ENCODE measurements at regions not wholly inside any gene's neighbourhood (a gene's known extent, or its start where the extent isn't known, plus 50 kb on each side); places are given as distances from the start of the nearest gene placed in this dataset.
"Not testable (repeated sequence)": the region's sequence is repeated elsewhere in the genome, so short reads cannot be mapped to it uniquely, and the experiment has no call there.

GRCh38 chr2:236830926-236831325, 254.8 kb upstream of the COPS8 start:
- Histone ChIP-seq H3K27ac (no peak overlapping the region), H3K27me3 (no peaks in the 10 kb centered on the region), H3K4me1 (peaks cover 0 to 6% of the 10 kb centered on the region in 2 donors), H3K4me3 (no peak overlapping the region), H3K36me3 (no peaks in the 10 kb centered on the region), H3K9me3 (no peaks in the 10 kb centered on the region)
- no peak for DNase-seq (ENCODE audit: low spot score)
- TF ChIP-seq CTCF (IDR thresholded peaks at IDR 0.05): no peak

GRCh38 chr2:236831698-236832097, 254.0 kb upstream of the COPS8 start:
- no peak overlapping the region for H3K4me3 ChIP-seq
- no peak for TF ChIP-seq CTCF (IDR thresholded peaks at IDR 0.05)
- peaks cover 0 to 6% of the 10 kb centered on the region in 2 donors for H3K4me1 ChIP-seq
- no peak for DNase-seq (ENCODE audit: low spot score)
- H3K9me3 ChIP-seq: no peaks in the 10 kb centered on the region
- H3K36me3 ChIP-seq: no peaks in the 10 kb centered on the region
- H3K27ac ChIP-seq: no peak overlapping the region
- H3K27me3 ChIP-seq: no peaks in the 10 kb centered on the region

DNA sequence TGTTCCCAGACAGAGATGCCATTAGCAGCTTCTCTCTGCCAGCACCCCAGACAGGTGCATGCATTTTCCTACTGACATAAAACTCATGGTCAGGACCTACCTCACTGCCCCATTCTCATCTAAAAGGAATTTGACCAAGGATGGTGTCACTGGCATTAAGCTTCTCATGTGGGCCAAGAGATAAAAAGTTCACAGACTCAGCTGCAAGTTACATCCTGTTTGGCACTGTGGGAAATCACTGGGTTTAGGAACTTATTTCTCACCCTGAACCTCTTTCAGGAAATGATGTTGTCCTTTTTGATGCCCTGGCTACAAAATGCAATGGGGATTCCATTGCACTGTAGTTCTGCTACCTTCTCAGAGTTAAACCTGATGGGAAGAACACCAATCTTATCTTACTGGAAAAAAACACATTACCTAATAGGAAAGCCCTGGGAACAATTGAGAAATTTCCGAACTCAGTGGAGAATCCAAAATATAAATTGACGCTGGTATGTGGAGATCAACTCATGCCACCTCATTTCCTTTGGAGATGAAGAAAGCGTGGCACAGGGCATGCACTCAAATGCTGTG, 252.1 kb upstream of the COPS8 start:
- Histone ChIP-seq H3K9me3 (no peaks in the 10 kb centered on the region), H3K27me3 (no peaks in the 10 kb centered on the region), H3K36me3 (no peaks in the 10 kb centered on the region), H3K4me1 (peaks cover 0 to 6% of the 10 kb centered on the region in 2 donors), H3K4me3 (no peak overlapping the region), H3K27ac (no peak overlapping the region)
- no peak for DNase-seq (ENCODE audit: low spot score)
- TF ChIP-seq CTCF (IDR thresholded peaks at IDR 0.05): no peak

GRCh38 chr2:236834284-236834683, 251.4 kb upstream of the COPS8 start:
- Histone ChIP-seq H3K27me3 (no peaks in the 10 kb centered on the region), H3K4me1 (peaks cover 0 to 6% of the 10 kb centered on the region in 2 donors), H3K36me3 (no peaks in the 10 kb centered on the region), H3K4me3 (no peak overlapping the region), H3K9me3 (no peaks in the 10 kb centered on the region), H3K27ac (no peak overlapping the region)
- DNase-seq (ENCODE audit: low spot score): no peak
- TF ChIP-seq CTCF (IDR thresholded peaks at IDR 0.05): no peak

- TF ChIP-seq CTCF (IDR thresholded peaks at IDR 0.05): no peak
Measured at GRCh38 chr2:236835307-236836024, 250.2 kb upstream of the COPS8 start.

DNA sequence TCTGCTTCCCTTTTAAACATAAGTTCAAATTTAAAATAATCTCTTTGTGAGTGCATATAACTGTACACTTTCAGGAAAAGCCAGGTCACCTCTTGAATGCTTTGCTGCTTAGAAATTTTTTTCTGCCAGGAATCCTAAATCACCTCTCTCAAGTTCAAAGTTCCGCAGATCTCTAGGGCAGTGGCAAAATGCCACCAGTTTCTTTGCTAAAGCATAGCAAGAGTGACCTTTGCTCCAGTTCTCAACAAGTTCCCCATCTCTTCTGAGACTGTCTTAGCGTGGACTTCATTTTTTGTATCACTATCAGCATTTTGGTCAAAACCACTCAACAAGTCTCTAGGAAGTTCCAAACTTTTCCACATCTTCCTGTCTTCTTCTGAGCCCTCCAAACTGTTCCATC, 249.7 kb upstream of the COPS8 start:
- H3K4me1 ChIP-seq: peaks cover 0 to 10% of the 10 kb centered on the region in 2 donors
- not testable (repeated sequence) for H3K9me3 ChIP-seq; H3K4me3 ChIP-seq; H3K36me3 ChIP-seq; H3K27ac ChIP-seq; DNase-seq (ENCODE audit: low spot score); H3K27me3 ChIP-seq

More at GRCh38 chr2:236835307-236836024, 250.2 kb upstream of the COPS8 start:
- no peaks in the 10 kb centered on the region for H3K9me3 ChIP-seq
- peaks cover 0 to 10% of the 10 kb centered on the region in 2 donors for H3K4me1 ChIP-seq
- no peaks in the 10 kb centered on the region for H3K27me3 ChIP-seq
- no peak for DNase-seq (ENCODE audit: low spot score)
- H3K36me3 ChIP-seq: no peaks in the 10 kb centered on the region
- no peak overlapping the region for H3K4me3 ChIP-seq
- no peak overlapping the region for H3K27ac ChIP-seq
